ENCODE measurements at regions not wholly inside any gene's neighbourhood (a gene's known extent, or its start where the extent isn't known, plus 50 kb on each side); places are given as distances from the start of the nearest gene placed in this dataset.

DNA sequence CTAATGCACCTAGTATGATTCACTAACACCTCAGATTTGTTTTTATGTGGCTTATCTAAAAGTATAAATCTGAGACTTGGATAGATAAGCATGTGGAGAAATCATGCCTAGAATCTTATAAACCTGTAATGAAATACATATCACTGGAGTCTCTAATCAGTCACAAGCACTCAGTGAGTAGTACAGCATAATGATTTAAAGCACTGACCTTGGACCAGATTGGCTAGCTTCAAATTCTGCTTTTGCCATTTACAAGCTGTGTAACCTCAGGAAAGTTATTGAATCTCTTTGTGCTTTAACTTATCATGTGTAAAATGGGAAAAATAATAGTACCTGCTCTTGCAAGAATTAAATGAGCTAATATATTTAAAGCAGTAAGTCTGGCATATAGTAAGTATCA is 61.2 kb upstream of the ALDH1A1 start:
- TF ChIP-seq, protein P1, sequence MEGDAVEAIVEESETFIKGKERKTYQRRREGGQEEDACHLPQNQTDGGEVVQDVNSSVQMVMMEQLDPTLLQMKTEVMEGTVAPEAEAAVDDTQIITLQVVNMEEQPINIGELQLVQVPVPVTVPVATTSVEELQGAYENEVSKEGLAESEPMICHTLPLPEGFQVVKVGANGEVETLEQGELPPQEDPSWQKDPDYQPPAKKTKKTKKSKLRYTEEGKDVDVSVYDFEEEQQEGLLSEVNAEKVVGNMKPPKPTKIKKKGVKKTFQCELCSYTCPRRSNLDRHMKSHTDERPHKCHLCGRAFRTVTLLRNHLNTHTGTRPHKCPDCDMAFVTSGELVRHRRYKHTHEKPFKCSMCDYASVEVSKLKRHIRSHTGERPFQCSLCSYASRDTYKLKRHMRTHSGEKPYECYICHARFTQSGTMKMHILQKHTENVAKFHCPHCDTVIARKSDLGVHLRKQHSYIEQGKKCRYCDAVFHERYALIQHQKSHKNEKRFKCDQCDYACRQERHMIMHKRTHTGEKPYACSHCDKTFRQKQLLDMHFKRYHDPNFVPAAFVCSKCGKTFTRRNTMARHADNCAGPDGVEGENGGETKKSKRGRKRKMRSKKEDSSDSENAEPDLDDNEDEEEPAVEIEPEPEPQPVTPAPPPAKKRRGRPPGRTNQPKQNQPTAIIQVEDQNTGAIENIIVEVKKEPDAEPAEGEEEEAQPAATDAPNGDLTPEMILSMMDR (conservative IDR thresholded peaks at IDR 0.05; ENCODE audit: low read length) = no peak
- no peak for TF ChIP-seq EZH2phosphoT487 (IDR thresholded peaks at IDR 0.05; ENCODE audit: borderline replicate concordance, low read depth, low read length)
